NCI-H146 (cell line): ENCODE measurements at regions not wholly inside any gene's neighbourhood (a gene's known extent, or its start where the extent isn't known, plus 50 kb on each side); places are given as distances from the start of the nearest gene placed in this dataset.
"Not testable (repeated sequence)": the region's sequence is repeated elsewhere in the genome, so short reads cannot be mapped to it uniquely, and the experiment has no call there.

Experiments
- DNase-seq: peaks from one replicate; lab custom pipeline; 2025; lab: John Stamatoyannopoulos, UW

DNA sequence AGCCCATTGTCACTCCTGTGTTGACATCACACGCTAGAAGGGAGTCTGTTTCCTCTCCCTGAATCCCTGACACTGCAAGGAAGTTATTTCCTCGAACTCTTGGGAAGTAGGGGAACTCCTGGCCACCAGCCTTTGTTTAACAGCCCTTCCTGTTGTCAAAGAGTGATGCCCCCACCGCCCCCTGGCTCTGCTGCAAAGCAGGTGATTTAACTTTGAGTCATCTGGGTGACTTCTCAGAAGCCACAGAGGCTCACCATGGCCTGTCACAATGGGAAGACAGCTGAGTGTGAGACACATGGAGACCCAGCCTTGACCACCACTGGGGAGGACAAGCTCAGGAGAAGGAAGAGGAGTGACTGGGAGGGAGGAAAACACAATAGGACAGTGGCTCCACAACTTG lies 182.8 kb downstream of the PSMG1 start:
- DNase-seq: no peak

DNA sequence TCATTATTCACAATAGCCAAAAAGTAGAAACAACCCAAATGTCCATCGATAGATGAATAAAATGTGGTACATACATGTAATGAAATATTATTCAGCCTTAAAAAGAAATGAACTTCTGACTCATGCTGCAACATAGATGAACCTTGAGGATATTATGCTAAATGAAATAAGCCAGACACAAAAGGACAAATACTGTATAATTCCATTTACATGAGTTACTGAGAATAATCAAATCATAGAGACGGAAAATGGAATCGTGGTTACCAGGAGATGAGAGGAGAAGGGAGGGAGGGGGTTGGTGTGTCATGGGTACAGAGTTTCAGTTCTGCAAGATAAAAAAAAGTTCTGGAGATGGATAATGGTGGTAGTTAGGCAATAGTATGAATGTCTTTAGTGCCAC lies 184.1 kb downstream of the PSMG1 start:
- no peak for DNase-seq

DNA sequence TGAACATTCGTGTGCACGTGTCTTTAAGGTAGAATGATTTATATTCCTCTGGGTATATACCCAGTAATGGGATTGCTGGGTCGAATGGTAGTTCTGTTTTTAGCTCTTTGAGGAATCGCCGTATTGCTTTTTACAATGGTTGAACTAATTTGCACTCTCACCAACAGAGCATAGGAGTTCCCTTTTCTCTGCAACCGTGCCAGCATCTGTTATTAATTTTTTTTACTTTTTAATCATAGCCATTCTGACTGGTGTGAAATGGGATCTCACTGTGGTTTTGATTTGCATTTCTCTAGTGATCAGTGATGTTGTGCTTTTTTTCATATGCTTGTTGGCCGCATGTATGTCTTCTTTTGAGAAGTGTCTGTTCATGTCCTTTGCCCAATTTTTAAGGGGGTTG lies 185.0 kb downstream of the PSMG1 start:
- not testable (repeated sequence) for DNase-seq

DNA sequence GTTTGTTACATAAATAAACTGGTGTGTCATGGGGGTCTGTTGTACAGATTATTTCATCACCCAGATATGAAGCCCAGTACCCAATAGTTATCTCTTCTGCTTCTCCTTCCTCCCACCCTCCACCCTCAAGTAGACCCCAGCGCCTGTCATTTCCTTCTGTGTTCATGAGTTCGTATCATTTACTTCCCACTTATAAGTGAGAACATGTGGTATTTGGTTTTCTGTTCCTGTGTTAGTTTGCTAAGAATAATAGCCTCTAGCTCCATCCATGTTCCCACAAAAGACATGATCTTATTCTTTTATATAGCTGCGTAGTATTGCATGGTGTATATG lies 185.4 kb downstream of the PSMG1 start:
- DNase-seq: not testable (repeated sequence)

DNA sequence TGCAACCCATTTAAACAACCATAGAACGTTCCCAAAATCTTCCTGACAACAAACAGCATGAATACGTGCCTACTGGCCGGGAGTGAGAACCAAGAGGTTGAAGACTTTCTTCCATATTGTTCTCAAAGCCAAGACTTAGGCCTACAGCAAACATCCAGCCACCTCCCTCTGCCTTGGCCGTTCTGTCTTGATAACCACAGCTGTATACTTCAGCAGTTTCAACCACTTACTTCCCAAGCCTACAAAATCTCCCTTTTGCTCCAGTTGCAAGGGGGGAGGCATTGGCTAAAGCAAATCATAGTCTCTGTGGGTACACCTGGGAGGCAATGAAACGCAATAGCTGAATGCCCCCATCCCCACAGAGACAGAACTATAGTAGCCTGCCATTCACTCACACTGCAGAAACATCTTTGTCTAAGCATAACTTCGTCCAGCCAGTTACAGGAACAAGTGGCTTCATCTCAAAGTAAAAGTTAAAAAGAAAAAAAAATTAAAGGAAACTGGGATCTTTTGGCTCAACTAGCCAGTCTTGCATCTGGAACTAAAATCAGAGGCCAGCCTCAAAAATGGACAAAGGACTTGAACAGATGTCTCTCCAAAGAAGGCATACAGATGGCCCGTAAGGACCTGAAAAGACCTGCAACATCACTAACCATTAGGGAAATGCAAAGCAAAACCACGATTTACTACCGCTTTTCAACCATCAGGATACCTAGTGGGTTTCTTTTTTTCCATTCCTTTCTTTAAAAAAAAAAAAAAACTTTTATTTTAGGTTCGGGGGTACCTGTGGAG lies 186.0 kb downstream of the PSMG1 start:
- no peak for DNase-seq

DNA sequence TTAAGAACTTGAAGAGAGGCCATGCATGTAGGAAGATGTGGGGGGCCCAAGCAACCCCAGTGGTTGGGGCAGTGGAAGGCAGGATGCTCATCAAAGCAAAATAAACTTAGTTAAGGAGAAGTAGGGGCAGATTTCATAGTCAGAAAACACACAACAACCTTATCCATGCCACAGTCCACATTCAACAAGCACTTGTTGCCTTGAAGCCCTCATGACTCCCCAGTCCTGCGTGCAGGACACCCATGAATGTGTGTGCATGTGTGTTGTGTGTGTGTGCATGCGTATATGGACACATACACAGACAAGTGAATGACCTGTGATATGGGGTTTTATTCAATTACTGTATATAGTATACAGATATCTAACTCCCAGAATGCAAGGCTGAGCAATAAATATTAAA lies 186.9 kb downstream of the PSMG1 start:
- no peak for DNase-seq

DNA sequence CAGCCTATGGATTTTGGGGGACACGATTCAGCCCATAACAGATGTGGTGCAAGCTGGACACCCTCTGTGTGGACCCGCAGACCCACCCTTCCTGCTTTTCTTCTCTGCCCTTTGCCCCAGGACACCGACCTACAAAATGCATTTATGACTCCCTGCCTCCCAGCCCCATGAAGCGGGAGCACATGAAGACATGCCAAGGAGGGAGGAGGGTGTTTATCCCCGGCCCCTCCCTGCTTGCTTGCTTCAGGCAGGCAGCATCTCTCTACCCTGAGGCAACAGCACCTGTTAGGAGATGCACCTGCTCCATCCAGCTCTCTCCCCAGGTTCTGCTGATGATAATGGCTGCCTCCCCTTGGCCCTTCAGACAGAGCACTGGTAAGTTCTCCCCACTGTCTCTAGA lies 187.5 kb downstream of the PSMG1 start:
- peak; percentile 91 for DNase-seq

DNA sequence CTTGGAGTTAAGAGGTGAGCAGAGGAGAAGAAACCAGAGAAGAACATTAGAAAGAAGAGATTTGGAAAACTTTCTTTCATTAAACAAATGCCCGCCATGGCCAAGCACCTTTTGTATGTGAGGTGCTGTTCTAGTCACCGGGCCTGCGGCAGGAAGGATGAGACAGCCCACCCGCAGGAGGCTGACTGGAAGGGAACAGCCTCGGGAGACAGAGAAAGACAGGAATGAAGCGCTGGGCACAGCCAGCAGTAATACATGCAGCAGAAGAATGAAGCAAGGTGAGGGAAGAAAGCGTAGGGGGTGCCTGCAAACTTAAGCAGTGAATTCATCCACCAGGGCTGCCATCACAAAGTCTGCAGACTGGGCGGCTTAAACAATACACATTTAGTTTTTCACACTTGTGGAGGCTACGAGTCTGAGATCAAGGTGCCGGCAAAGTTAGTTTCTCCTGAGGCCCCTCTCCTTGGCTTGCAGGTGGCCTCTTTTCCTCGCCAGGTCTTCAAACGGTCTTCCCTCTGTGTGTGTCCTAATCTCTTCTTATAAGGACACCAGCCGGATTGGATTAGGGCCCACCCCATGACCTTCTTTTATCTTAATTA lies 188.1 kb downstream of the PSMG1 start:
- no peak for DNase-seq

DNA sequence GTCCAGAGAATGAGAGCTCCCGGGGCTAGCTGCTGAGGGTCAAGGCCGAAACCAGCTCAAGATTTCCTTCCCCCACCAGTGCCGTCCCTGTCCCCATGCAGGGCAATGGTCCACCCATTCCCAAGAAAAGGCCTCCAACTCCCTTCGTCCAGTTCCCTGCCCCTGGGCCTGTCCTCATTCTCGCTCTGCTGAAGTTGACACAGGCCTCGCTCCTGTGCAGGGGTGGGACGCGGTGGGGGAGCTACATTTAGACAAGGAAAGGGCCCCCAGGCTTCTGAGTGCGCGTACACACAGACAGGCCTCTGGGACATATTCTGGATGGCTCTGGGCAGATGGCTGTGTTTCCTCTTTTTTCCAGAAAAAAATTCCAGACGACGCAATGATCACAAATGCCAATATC lies 188.3 kb downstream of the ETS2 start:
- DNase-seq: no peak

DNA sequence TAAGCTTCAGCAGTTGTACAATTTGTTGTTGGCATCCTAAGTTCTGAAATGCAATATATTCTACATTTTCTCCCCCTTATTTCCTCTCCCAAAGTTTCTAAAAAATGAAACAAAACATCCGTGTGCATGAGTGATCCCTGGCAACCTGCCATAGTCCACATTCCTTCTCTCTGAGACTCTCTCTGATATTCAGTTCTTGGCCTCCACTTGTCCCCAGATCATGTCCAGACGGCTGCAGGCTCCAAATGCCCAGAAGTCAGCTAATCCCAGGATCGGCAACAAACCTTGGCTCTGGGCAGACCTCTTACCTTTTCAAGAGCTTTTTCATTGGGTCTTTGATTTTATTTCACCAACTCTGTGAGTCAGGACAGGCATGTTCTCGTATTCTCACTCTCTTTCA lies 187.8 kb downstream of the ETS2 start:
- no peak for DNase-seq

DNA sequence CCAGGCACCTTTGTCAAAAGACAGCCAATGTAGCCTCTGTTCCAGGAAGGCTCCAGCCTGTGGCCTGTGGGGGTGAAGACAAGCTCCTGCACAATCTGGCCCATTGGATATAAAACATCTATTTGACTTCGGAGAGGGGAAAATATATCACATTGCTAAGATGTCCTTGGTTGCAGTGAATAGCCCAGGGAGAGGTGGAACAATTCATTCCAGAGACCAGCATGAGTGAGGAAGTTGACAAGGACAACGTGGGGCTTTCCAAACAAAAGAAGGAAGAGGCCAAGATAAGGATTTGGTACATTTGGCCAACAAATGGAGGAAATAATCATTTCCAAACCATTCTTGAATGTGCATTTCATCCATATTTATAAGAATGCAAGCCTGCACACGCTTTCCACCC lies 187.0 kb downstream of the ETS2 start:
- DNase-seq: no peak

DNA sequence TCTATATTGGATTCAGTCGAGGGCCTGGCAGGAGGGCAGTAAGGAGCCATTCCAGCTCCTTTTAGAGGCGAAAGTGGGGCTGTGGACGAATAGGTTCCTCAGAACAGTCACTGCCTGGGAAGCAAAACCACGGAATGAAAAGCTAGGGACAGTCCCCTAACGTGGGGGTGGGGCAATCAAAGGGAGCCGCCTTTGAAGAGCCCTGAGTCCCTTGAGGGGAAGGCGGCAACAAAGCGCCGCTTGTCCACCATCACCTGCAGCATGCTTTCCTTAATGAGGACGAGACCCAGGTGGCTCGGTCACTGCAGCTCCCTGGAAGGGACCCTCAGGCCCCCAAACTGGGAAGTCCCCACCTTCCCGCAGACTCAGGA lies 184.7 kb downstream of the ETS2 start:
- DNase-seq: peak; percentile 51

DNA sequence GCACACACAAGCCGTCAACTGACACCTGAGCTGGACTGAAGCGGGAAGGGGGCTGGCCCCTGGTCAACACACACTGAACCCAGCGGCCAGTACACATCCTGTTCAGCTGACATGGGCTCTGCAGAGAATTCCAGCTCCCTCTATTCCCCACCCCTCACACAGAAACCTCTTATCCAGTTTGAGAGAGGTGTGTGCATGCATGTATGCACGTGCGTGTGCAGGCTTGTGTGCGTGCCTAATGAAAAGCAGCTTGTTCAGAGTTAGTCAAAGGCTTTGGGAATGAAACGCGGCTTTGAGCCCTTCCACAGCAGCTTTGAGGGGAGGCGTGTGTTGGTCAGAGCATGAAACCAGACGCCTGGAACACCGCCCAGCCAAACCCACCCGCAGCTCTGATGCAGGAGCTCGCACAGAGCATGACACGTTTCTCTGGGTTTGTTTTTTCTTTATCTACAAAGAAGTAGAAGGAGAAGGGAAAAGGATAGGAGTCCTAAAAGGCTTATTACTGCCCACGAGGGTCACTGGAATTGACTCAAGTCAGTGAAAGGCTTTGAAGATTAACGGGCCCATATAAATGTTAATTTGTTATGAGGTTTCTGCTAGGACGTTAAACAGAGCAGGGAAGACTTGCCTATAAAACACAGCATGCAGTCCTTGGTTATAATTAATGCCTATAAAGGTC lies 184.2 kb downstream of the ETS2 start:
- DNase-seq: peak; percentile 67

DNA sequence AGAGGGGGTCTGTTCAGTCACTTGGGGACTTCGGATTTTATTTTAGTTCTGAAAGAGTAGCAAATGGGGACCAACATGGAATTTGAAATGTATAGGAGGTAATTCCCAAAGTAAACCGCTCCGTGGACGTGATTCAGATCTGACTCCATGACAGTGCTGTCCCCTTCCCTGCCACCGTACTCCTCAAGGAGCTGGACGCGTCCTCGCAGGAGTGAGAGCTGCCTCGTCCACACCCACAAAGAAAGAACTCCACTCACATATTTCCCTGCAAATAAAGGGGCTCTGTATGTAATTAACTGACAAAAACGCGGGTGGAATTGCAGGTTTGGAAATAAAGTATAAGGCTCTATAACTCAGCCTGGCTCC lies 183.6 kb downstream of the ETS2 start:
- DNase-seq: no peak

DNA sequence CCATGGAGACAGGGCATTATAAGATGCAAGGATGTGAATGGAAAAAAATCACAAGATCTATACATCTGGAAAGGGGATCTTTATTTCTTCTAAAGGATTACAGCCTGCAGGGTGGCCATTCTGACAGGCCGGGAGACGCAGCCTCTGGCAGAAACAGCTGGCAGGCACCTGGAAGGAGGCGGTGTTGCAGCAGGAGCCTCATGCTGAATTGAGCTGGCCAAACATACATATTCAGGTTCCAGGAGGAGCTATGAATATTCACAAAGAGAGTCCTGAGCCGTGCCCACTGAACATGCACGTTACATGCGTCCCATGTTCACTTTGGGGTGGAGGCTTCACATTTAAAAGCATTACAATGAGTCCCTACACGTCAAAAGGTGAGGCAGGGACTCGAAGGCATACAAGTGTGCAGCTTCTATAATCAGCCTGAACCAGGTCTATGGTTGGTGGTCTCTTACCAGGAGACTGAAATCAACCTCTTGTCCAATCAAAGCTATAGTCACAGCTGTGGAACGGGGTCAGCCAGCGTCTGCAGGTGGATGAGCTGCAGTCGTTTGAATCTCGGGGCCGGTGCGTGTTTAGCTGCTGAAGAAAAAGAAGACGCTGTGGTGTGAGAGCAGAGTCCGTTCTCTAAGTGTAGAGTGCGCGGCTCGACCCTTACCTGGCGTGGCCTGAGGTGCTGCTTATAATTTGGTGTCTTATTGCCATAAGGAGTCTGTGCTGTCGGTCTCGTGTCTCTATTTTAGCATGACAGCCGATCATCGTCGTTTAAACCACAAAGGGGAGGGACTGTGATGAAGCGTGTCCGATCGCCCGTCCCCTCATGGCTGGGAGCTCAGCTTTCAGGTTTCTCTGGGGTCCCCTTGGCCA lies 183.0 kb downstream of the ETS2 start:
- DNase-seq: no peak

DNA sequence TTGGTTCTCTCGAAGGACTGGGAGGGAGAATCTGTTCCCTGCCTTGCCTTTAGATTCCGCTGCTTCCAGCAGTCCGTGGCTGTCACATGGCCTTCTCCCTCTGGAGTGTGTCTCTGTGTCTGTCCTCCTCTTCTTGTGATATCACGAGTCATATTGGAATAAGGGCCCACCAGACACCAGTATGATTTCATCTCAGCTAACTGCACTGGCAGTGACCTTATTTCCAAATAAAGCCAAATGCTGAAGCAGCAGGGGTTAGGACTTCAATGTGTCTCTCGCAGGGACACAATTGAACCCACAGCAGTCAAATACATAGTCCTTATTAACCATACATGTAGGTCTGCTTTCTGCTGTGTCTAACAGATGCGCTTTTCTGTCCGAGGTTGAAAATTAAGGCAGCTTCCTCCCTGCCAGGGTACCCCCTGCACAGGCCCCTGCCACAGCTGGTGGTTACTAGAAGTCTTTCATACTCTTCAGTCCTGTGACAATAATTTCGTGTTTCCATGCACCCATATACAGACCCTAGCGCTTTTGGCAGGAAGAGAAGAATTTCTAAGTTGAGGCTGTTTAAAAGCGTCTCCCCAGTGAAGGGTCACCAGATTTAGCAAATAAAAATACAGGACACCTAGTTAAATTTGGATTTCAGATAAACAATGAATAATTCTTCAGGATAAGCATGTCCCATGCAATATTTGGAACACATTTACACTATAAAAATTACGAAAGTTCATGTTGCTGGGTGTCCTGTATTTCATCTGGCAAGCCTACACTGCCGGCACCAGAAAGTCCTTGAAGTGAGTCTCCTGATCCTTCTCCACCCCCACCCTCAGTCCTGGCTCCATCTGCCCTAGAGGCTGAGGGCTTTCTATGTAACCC lies 182.1 kb downstream of the ETS2 start:
- no peak for DNase-seq

DNA sequence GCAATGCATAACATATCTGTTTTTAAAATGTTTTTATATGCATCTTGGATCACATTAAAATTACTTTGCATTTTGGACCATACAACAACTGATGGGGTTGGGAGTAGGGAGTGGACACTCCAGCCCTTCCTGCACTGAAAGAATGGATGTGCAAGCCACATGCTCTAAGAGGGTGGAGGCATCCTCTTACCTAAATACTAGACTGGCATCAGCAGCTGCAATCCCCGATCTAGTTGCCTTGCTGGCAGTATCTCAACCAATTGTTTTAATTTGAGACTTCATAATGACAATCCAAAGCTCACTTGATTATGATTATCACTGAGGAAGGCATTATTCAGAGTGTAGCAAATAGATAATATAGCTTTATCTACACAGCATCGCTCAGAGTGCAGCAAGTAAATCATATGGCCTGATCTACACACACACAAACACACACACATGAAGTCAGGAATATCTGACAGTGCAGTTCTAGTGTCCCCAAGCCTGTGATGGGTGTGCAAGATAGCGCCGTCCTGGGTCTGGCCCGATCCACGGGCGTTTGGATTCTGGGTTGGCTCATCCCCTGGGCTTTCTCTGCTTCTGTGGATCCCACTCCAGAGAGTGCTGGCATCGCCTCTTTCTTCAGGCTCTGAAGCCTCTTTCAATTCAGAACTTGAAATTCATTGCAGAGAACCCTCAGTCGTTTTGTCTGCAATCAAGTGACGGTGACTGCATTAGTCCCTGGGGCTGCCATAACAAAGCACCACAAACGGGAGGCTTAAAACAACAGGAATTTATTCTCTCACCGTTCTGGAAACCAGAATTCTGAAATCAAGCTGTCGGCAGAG lies 181.3 kb downstream of the ETS2 start:
- no peak for DNase-seq

DNA sequence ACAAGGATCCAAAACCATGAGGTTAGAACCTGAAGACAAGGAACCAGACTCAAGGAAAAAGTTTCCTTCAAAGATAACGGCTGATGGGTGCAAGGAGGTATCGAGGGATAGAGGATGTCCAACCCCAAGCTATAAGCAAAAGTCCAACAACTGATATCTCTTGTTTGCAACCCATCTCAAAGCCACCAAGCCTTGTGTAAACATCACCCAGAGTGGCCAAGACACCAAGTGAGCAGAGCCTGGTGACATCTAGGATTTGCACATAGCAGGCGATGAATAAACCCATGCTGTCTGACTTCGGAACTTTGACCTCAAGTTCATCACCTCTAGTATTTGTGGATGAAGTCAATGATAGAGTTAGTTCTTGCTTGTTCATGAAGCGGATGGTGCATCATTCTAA lies 180.7 kb downstream of the ETS2 start:
- no peak for DNase-seq

DNA sequence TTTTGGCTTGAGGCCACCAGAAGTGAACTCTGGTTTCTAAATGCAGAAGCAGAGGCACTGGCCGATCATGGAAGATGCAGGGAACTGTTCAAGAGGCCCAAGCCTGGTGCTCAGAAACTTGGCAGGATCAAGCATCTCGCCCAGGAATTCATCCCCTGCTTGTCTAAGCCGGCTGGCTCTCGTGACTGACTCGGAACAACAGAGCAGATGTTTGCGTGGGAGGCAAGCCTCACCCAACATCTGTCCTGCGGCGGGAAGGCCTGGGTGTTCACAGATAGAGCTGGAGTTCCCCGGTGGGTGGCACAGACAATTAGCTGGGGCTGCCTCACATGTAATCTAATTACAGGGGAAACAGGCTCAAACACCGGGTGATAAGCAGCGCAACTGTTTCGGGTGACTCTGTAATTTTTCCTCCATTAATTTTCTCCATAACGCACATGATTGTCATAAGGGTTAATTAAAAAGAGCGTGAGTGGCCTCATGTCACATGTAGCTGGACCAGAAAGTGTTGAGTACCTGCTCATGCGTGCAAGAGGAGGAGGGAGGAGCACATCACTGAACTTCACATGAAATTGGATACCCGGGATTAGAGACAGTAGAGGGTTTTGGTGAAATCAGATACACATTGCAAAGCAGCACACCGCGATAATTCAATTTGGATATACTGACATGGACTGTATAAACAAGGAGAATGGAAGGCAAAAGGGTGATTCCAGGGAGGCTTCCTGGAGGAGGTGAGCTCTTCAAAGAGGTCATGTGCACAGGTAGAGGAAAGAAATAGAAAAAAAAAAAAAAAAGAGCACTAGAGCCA lies 180.0 kb downstream of the ETS2 start:
- peak; percentile 68 for DNase-seq

DNA sequence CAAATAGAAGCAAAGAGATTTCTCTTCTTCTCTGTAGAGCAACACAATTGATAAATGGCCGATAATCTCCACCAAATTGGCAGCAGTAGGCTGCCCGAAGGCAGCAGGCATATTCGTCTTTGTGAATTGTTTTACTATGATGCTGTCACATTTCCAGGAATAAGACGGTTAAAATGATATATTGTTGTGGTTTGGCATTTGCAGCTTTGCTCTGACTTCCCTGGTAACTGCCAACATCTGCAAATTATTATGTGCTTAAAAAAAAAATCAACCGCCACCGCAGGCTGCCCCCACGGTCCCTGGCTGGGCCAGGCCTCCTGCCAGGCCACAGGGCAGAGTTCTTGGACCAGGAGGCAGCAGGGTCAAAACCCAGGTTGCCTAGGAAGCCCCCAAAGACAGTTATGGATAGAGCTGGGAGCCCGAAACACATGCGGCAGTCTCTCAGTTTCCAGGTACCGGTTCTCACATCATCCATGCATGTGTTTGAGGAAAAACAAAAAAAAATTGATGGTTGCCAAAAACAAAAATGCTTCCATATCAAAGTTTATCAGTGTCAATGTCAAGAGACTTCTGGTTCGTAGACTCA lies 179.3 kb downstream of the ETS2 start:
- DNase-seq: no peak
